ENCODE measurements at regions not wholly inside any gene's neighbourhood (a gene's known extent, or its start where the extent isn't known, plus 50 kb on each side); places are given as distances from the start of the nearest gene placed in this dataset.

GRCh38 chr5:36367524-36367923, 65.8 kb upstream of the RANBP3L start:
- Histone ChIP-seq H3K27me3 (ENCODE audit: control insufficient read depth in 2 of 2, insufficient read depth in 2 of 2, low read length in 2 of 2) (no peaks in the 10 kb centered on the region), H3K4me2 (replicated peaks; ENCODE audit: extremely low read depth, low read length, poor library complexity, severe bottlenecking) (no peak overlapping the region), H3K36me3 (replicated peaks in 1 of 2; ENCODE audit: control insufficient read depth in 1 of 2, insufficient read depth in 2 of 2, low read length in 2 of 2) (no peaks in the 10 kb centered on the region), H3K9me3 (replicated peaks in 1 of 2; ENCODE audit: control insufficient read depth in 1 of 2, insufficient read depth in 1 of 2, low read length in 2 of 2) (no peaks in the 10 kb centered on the region), H3K9ac (ENCODE audit: insufficient read depth, low read length, poor library complexity, severe bottlenecking) (no peak overlapping the region), H2AFZ (ENCODE audit: insufficient read depth, low read depth, low read length, poor library complexity, severe bottlenecking) (no peak overlapping the region), H3K79me2 (ENCODE audit: insufficient read depth, low read length) (no peaks in the 10 kb centered on the region), H3K4me1 (ENCODE audit: control insufficient read depth in 1 of 2, insufficient read depth in 2 of 2, low read length in 2 of 2) (peaks cover 5 to 6% of the 10 kb centered on the region in 2 donors), H3K27ac (ENCODE audit: low read depth in 1 of 2, low read length in 2 of 2) (no peak overlapping the region), H3K4me3 (replicated peaks in 1 of 3; ENCODE audit: low read depth in 2 of 3, low read length in 3 of 3) (no peak overlapping the region), H4K20me1 (ENCODE audit: insufficient read depth, low read length) (no peaks in the 10 kb centered on the region)
- H3K27ac Mint-ChIP-seq: no peak overlapping the region
- TF ChIP-seq CTCF (IDR thresholded peaks at IDR 0.05): no peak
- peaks cover 2% of the 10 kb centered on the region for H3K4me1 Mint-ChIP-seq
- peaks cover 0 to 5% (median 2%) of the 10 kb centered on the region in 7 donors for H3K9me3 Mint-ChIP-seq
- no peak for DNase-seq
- intact Hi-C loops (cut with micrococcal nuclease): no loop called here
- H3K36me3 Mint-ChIP-seq: no peaks in the 10 kb centered on the region
- no peak overlapping the region for H3K4me3 Mint-ChIP-seq
- WGBS (ENCODE audit: insufficient coverage): no CpG with 5 or more reads among the region's 2 CpGs
- H3K27me3 Mint-ChIP-seq (ENCODE audit: low read depth in 3 of 3): no peaks in the 10 kb centered on the region

- Histone ChIP-seq H3K4me1 (ENCODE audit: control insufficient read depth in 1 of 2, insufficient read depth in 2 of 2, low read length in 2 of 2) (peaks cover 22 to 23% of the 10 kb centered on the region in 2 donors), H3K9me3 (replicated peaks in 1 of 2; ENCODE audit: control insufficient read depth in 1 of 2, insufficient read depth in 1 of 2, low read length in 2 of 2) (no peaks in the 10 kb centered on the region), H3K4me3 (replicated peaks in 1 of 3; ENCODE audit: low read depth in 2 of 3, low read length in 3 of 3) (no peak overlapping the region), H3K27ac (ENCODE audit: low read depth in 1 of 2, low read length in 2 of 2) (no peak overlapping the region), H3K9ac (ENCODE audit: insufficient read depth, low read length, poor library complexity, severe bottlenecking) (no peak overlapping the region), H4K20me1 (ENCODE audit: insufficient read depth, low read length) (no peaks in the 10 kb centered on the region), H3K79me2 (ENCODE audit: insufficient read depth, low read length) (no peaks in the 10 kb centered on the region), H3K36me3 (replicated peaks in 1 of 2; ENCODE audit: control insufficient read depth in 1 of 2, insufficient read depth in 2 of 2, low read length in 2 of 2) (no peaks in the 10 kb centered on the region), H3K27me3 (ENCODE audit: control insufficient read depth in 2 of 2, insufficient read depth in 2 of 2, low read length in 2 of 2) (no peaks in the 10 kb centered on the region), H2AFZ (ENCODE audit: insufficient read depth, low read depth, low read length, poor library complexity, severe bottlenecking) (no peak overlapping the region), H3K4me2 (replicated peaks; ENCODE audit: extremely low read depth, low read length, poor library complexity, severe bottlenecking) (no peak overlapping the region)
- peaks cover 0 to 5% (median 2%) of the 10 kb centered on the region in 7 donors for H3K9me3 Mint-ChIP-seq
- no peak overlapping the region for H3K27ac Mint-ChIP-seq
- H3K27me3 Mint-ChIP-seq (ENCODE audit: low read depth in 3 of 3): no peaks in the 10 kb centered on the region
- H3K4me3 Mint-ChIP-seq: no peak overlapping the region
- WGBS (ENCODE audit: insufficient coverage): 100% methylated on average over 1 of the region's 1 CpG
- H3K36me3 Mint-ChIP-seq: peaks cover 0 to 2% of the 10 kb centered on the region in 2 donors
- peaks cover 20% of the 10 kb centered on the region for H3K4me1 Mint-ChIP-seq
- intact Hi-C loops (cut with micrococcal nuclease): no loop called here
- no peak for TF ChIP-seq CTCF (IDR thresholded peaks at IDR 0.05)
- DNase-seq: no peak
Measured at GRCh38 chr5:36369219-36369690, 67.6 kb upstream of the RANBP3L start.
